Body of pancreas (tissue), 4 donors: ENCODE measurements at regions not wholly inside any gene's neighbourhood (a gene's known extent, or its start where the extent isn't known, plus 50 kb on each side); places are given as distances from the start of the nearest gene placed in this dataset.

Experiments
- POLR2A ChIP-seq, 3 donors: fragments of 450-650 bp; IDR thresholded peaks; one replicate each; pipeline ENCODE4 v1.6.1; 2016; ENCODE audit warnings: antibody characterized with exemption in 3 of 3, mild to moderate bottlenecking in 2 of 3
- TF ChIP-seq, protein P1 (sequence below), 7 experiments: fragments of 450-650 bp in 4 of 7; fragments of 200-600 bp in 3 of 7; sonication (generic) in 3 of 7; IDR thresholded peaks; one replicate each; pipeline ENCODE4 v1.5.1; 2016 to 2019; ENCODE audit warnings: antibody characterized with exemption in 7 of 7

DNA sequence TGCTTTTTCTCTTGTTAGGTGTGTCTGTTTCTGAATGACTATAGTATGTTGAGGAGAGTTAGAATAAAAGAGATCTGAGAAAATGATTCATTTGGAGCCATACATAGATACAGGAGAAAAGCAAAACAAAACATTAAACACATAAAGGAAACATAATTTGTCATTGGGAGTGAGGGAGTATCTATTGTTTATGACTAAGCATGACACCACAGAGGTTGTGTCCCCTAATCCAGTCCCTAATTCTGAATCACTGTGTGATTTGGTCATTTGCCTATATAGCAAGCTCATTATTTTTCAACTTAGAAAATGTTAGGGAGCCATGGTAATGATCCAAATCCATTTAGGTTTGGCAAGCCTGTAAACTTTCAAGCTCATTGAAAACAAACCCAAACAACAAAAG, 132.3 kb upstream of the BMPER start:
- TF ChIP-seq, protein P1, sequence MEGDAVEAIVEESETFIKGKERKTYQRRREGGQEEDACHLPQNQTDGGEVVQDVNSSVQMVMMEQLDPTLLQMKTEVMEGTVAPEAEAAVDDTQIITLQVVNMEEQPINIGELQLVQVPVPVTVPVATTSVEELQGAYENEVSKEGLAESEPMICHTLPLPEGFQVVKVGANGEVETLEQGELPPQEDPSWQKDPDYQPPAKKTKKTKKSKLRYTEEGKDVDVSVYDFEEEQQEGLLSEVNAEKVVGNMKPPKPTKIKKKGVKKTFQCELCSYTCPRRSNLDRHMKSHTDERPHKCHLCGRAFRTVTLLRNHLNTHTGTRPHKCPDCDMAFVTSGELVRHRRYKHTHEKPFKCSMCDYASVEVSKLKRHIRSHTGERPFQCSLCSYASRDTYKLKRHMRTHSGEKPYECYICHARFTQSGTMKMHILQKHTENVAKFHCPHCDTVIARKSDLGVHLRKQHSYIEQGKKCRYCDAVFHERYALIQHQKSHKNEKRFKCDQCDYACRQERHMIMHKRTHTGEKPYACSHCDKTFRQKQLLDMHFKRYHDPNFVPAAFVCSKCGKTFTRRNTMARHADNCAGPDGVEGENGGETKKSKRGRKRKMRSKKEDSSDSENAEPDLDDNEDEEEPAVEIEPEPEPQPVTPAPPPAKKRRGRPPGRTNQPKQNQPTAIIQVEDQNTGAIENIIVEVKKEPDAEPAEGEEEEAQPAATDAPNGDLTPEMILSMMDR (IDR thresholded peaks at IDR 0.05), result no peak
- TF ChIP-seq POLR2A (IDR thresholded peaks at IDR 0.05), result no peak
